OCI-LY1 (cell line): ENCODE measurements at regions not wholly inside any gene's neighbourhood (a gene's known extent, or its start where the extent isn't known, plus 50 kb on each side); places are given as distances from the start of the nearest gene placed in this dataset.

ENCODE experiments used
- EZH2 ChIP-seq: fragments of 200-600 bp; sonication (generic), shearing (Covaris generic); IDR thresholded peaks from 2 replicates; pipeline ENCODE4 v1.8.0; 2017; ENCODE audit warnings: borderline replicate concordance, mixed run types, mild to moderate bottlenecking, antibody characterized with exemption, low read length, moderate library complexity, mixed read lengths
- TF ChIP-seq, protein P1 (sequence below): fragments of 200-600 bp; sonication (generic), shearing (Covaris generic); IDR thresholded peaks from 2 replicates; pipeline ENCODE4 v1.5.1; 2017; ENCODE audit warnings: mild to moderate bottlenecking, antibody characterized with exemption, low read length, moderate library complexity, mixed read lengths

DNA sequence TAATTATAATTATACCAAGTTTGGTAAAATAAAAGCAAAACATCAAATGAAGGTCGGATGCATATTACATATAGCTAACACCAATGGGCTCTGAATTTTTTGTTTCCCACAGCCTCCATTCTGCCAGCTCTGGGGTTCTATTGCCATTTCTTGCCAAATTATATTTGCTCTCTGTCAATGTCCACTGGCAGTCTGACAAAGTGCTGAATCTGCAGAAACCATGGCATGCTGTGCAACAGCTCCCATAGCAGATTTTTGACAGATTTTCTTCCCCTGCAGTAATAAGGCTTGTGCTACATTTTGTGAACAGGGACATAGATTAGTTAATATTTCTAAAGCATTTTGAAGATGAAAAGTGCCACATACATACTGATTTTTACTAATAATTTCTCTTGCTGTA, 1102.1 kb downstream of the DIAPH3 start:
- TF ChIP-seq, protein P1, sequence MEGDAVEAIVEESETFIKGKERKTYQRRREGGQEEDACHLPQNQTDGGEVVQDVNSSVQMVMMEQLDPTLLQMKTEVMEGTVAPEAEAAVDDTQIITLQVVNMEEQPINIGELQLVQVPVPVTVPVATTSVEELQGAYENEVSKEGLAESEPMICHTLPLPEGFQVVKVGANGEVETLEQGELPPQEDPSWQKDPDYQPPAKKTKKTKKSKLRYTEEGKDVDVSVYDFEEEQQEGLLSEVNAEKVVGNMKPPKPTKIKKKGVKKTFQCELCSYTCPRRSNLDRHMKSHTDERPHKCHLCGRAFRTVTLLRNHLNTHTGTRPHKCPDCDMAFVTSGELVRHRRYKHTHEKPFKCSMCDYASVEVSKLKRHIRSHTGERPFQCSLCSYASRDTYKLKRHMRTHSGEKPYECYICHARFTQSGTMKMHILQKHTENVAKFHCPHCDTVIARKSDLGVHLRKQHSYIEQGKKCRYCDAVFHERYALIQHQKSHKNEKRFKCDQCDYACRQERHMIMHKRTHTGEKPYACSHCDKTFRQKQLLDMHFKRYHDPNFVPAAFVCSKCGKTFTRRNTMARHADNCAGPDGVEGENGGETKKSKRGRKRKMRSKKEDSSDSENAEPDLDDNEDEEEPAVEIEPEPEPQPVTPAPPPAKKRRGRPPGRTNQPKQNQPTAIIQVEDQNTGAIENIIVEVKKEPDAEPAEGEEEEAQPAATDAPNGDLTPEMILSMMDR: no peak
- no peak for TF ChIP-seq EZH2
